ENCODE measurements at regions not wholly inside any gene's neighbourhood (a gene's known extent, or its start where the extent isn't known, plus 50 kb on each side); places are given as distances from the start of the nearest gene placed in this dataset.
A peak's percentile ranks its signal among the peaks of the same experiment; 100 is the strongest.

GRCh38 chr2:177332026-177332991 is 60.3 kb upstream of the AGPS start:
- TF ChIP-seq CTCF (IDR thresholded peaks at IDR 0.05; ENCODE audit: extremely low read depth in 1 of 2, insufficient read depth in 1 of 2, low read depth in 1 of 2, low read length in 2 of 2) = peak; percentile 51 to 64
- TF ChIP-seq POLR2A (IDR thresholded peaks at IDR 0.05; ENCODE audit: low read depth, low read length) = peak; percentile 25
- no peak for TF ChIP-seq EZH2 (IDR thresholded peaks at IDR 0.05; ENCODE audit: borderline replicate concordance, low read depth, low read length, severe bottlenecking)

Data from endothelial cell of umbilical vein (primary cell).